NOMO-1 treated with DMSO at 0.1 percent for 48 hours (cell line): ENCODE measurements at regions not wholly inside any gene's neighbourhood (a gene's known extent, or its start where the extent isn't known, plus 50 kb on each side); places are given as distances from the start of the nearest gene placed in this dataset.
"Not testable (repeated sequence)": the region's sequence is repeated elsewhere in the genome, so short reads cannot be mapped to it uniquely, and the experiment has no call there.

Source experiments
- DNase-seq: peaks from one replicate; lab custom pipeline; 2025; ENCODE audit not compliant: unreplicated experiment; lab: John Stamatoyannopoulos, UW

GRCh38 chr5:29024052-29024451 is 1985.7 kb upstream of the CDH9 start:
- no peak for DNase-seq

GRCh38 chr5:29023541-29023940 is 1985.2 kb upstream of the CDH9 start:
- no peak for DNase-seq

- DNase-seq: no peak
Observed at GRCh38 chr5:29017501-29017900, 1979.1 kb upstream of the CDH9 start.

- no peak for DNase-seq
Observed at GRCh38 chr5:29016067-29016466, 1977.7 kb upstream of the CDH9 start.

- DNase-seq: no peak
Observed at GRCh38 chr5:29015523-29015922, 1977.1 kb upstream of the CDH9 start.

- DNase-seq: peak; percentile 39
Observed at GRCh38 chr5:29005386-29005785, 1967.0 kb upstream of the CDH9 start.

- no peak for DNase-seq
Observed at GRCh38 chr5:29002481-29002880, 1964.1 kb upstream of the CDH9 start.

GRCh38 chr5:29001666-29002065 is 1963.3 kb upstream of the CDH9 start:
- DNase-seq: no peak

- DNase-seq: no peak
Observed at GRCh38 chr5:28984639-28985038, 1946.3 kb upstream of the CDH9 start.

- no peak for DNase-seq
Observed at GRCh38 chr5:28975508-28975907, 1937.1 kb upstream of the CDH9 start.

GRCh38 chr5:28967848-28968247 is 1929.5 kb upstream of the CDH9 start:
- no peak for DNase-seq

- DNase-seq: no peak
Observed at GRCh38 chr5:28961816-28962215, 1923.4 kb upstream of the CDH9 start.

GRCh38 chr5:28958581-28958980 is 1920.2 kb upstream of the CDH9 start:
- DNase-seq: no peak

- no peak for DNase-seq
Observed at GRCh38 chr5:28957450-28957849, 1919.1 kb upstream of the CDH9 start.

- no peak for DNase-seq
Observed at GRCh38 chr5:28954074-28954473, 1915.7 kb upstream of the CDH9 start.

- no peak for DNase-seq
Observed at GRCh38 chr5:28947865-28948264, 1909.5 kb upstream of the CDH9 start.

- DNase-seq: no peak
Observed at GRCh38 chr5:28945859-28946258, 1907.5 kb upstream of the CDH9 start.

GRCh38 chr5:28929366-28929765 is 1891.0 kb upstream of the CDH9 start:
- not testable (repeated sequence) for DNase-seq

- not testable (repeated sequence) for DNase-seq
Observed at GRCh38 chr5:28928327-28928790, 1890.0 kb upstream of the CDH9 start.

GRCh38 chr5:28927559-28928326 is 1889.4 kb upstream of the CDH9 start:
- no peak for DNase-seq

GRCh38 chr5:28926422-28926821 is 1888.0 kb upstream of the CDH9 start:
- no peak for DNase-seq

- DNase-seq: no peak
Observed at GRCh38 chr5:28917631-28918030, 1879.2 kb upstream of the CDH9 start.

GRCh38 chr5:28914297-28914696 is 1875.9 kb upstream of the CDH9 start:
- DNase-seq: no peak
